ENCODE measurements at regions not wholly inside any gene's neighbourhood (a gene's known extent, or its start where the extent isn't known, plus 50 kb on each side); places are given as distances from the start of the nearest gene placed in this dataset.

- no peak overlapping the region for H3K4me3 ChIP-seq (ENCODE audit: low read depth, low read length)
- TF ChIP-seq CTCF (IDR thresholded peaks at IDR 0.05; ENCODE audit: borderline replicate concordance, insufficient read depth, low read depth, low read length): no peak
These were observed 296.1 kb upstream of the MPDZ start for GRCh38 chr9:13575558-13575957.

GRCh38 chr9:13570068-13570974 lies 290.8 kb upstream of the MPDZ start:
- H3K4me3 ChIP-seq (ENCODE audit: low read depth, low read length): no peak overlapping the region
- no peak for TF ChIP-seq CTCF (IDR thresholded peaks at IDR 0.05; ENCODE audit: borderline replicate concordance, insufficient read depth, low read depth, low read length)

- H3K4me3 ChIP-seq (ENCODE audit: low read depth, low read length): no peak overlapping the region
- TF ChIP-seq CTCF (IDR thresholded peaks at IDR 0.05; ENCODE audit: borderline replicate concordance, insufficient read depth, low read depth, low read length): no peak
These were observed 290.1 kb upstream of the MPDZ start for GRCh38 chr9:13569602-13570067.

GRCh38 chr9:13568841-13569601 lies 289.5 kb upstream of the MPDZ start:
- no peak for TF ChIP-seq CTCF (IDR thresholded peaks at IDR 0.05; ENCODE audit: borderline replicate concordance, insufficient read depth, low read depth, low read length)
- H3K4me3 ChIP-seq (ENCODE audit: low read depth, low read length): no peak overlapping the region

- no peak for TF ChIP-seq CTCF (IDR thresholded peaks at IDR 0.05; ENCODE audit: borderline replicate concordance, insufficient read depth, low read depth, low read length)
- H3K4me3 ChIP-seq (ENCODE audit: low read depth, low read length): no peak overlapping the region
These were observed 288.9 kb upstream of the MPDZ start for GRCh38 chr9:13568405-13568804.

GRCh38 chr9:13567833-13568232 lies 288.3 kb upstream of the MPDZ start:
- no peak overlapping the region for H3K4me3 ChIP-seq (ENCODE audit: low read depth, low read length)
- no peak for TF ChIP-seq CTCF (IDR thresholded peaks at IDR 0.05; ENCODE audit: borderline replicate concordance, insufficient read depth, low read depth, low read length)
